B cell (primary cell): ENCODE measurements at regions not wholly inside any gene's neighbourhood (a gene's known extent, or its start where the extent isn't known, plus 50 kb on each side); places are given as distances from the start of the nearest gene placed in this dataset.

Experiments
- ATAC-seq: fragments of 200-7000 bp; cut with Tn5 transposase; one replicate; pipeline ENCODE4 v1.10.0; 2021; ENCODE audit warnings: low read depth, mild to moderate bottlenecking, moderate number of reproducible peaks, moderate library complexity
- CTCF ChIA-PET: fragments of 350-600 bp; sonication (Branson Sonifier 250); formaldehyde crosslinking; loops from one replicate; lab custom pipeline; 2021; ENCODE audit warnings: antibody characterized with exemption, inconsistent platforms; lab: Charles Lee
- POLR2A ChIA-PET: fragments of 350-600 bp; sonication (Branson Sonifier 250); formaldehyde crosslinking; loops from one replicate; lab custom pipeline; 2021; ENCODE audit warnings: antibody characterized with exemption; lab: Charles Lee
- DNase-seq: peaks from one replicate; pipeline ENCODE4 v3.0.0; 2013
- H2AFZ ChIP-seq: 2 replicates; pipeline ENCODE4 v1.6.1; 2012; ENCODE audit warnings: mild to moderate bottlenecking, low read depth, low read length; ENCODE audit not compliant: insufficient read depth, poor library complexity, severe bottlenecking
- H3K27ac ChIP-seq, 2 donors: 1 replicate in 1 of 2; 2 replicates in 1 of 2; pipeline ENCODE4 v1.5.1; 2012 to 2013; ENCODE audit warnings: low read length in 2 of 2, mild to moderate bottlenecking in 2 of 2, moderate library complexity in 1 of 2
- H3K27me3 ChIP-seq, 4 experiments: fragments of 200-600 bp in 1 of 4; sonication (generic) in 1 of 4; replicated peaks in 1 of 4; 1 replicate in 2 of 4; 2 replicates in 2 of 4; pipeline versions ENCODE4 v1.6.1 to v1.7.0; 2013 to 2016; ENCODE audit warnings: low read length in 3 of 4, mild to moderate bottlenecking in 2 of 4, mixed read lengths in 1 of 4, moderate library complexity in 1 of 4; ENCODE audit not compliant: insufficient read depth in 4 of 4, control insufficient read depth in 3 of 4; ENCODE audit errors: control extremely low read depth in 1 of 4
- H3K36me3 ChIP-seq, 2 experiments: replicated peaks in 1 of 2; 1 replicate in 1 of 2; 2 replicates in 1 of 2; pipeline versions ENCODE4 v1.6.1 to v1.7.1; 2013; ENCODE audit warnings: low read length in 1 of 2; ENCODE audit not compliant: insufficient read depth in 2 of 2, control insufficient read depth in 1 of 2; ENCODE audit errors: control extremely low read depth in 1 of 2, extremely low read depth in 1 of 2
- H3K4me1 ChIP-seq, 2 donors: fragments of 200-600 bp in 1 of 2; sonication (generic) in 1 of 2; 1 replicate in 1 of 2; 2 replicates in 1 of 2; pipeline versions ENCODE4 v1.5.1 to v1.6.1; 2013 to 2017; ENCODE audit warnings: low read length in 2 of 2; ENCODE audit not compliant: control insufficient read depth in 2 of 2, insufficient read depth in 2 of 2
- H3K4me2 ChIP-seq: replicated peaks from 2 replicates; pipeline ENCODE3; 2012; ENCODE audit warnings: mild to moderate bottlenecking, low read depth, low read length; ENCODE audit not compliant: poor library complexity, severe bottlenecking
- H3K4me3 ChIP-seq, 5 experiments: fragments of 200-600 bp in 1 of 5; sonication (generic) in 1 of 5; 1 replicate in 3 of 5; 2 replicates in 2 of 5; pipeline versions ENCODE4 v1.5.1 to v1.7.0; 2011 to 2016; ENCODE audit warnings: low read length in 4 of 5, mild to moderate bottlenecking in 4 of 5, low read depth in 2 of 5, control low read depth in 1 of 5, moderate library complexity in 1 of 5; ENCODE audit not compliant: insufficient read depth in 1 of 5; ENCODE audit errors: control extremely low read depth in 1 of 5, extremely low read depth in 1 of 5
- H3K79me2 ChIP-seq: fragments of 200-600 bp; sonication (generic); one replicate; pipeline ENCODE4 v1.6.0; 2016; ENCODE audit warnings: low read length; ENCODE audit not compliant: control insufficient read depth, insufficient read depth
- H3K9ac ChIP-seq: fragments of 200-600 bp; sonication (generic); 2 replicates; pipeline ENCODE4 v1.6.1; 2017; ENCODE audit warnings: mild to moderate bottlenecking, low read length, moderate library complexity
- H3K9me3 ChIP-seq, 3 donors: one replicate each; pipeline versions ENCODE4 v1.6.1 to v1.7.1; 2013; ENCODE audit warnings: low read length in 2 of 3; ENCODE audit not compliant: control insufficient read depth in 2 of 3, insufficient read depth in 1 of 3; ENCODE audit errors: control extremely low read depth in 1 of 3
- H4K20me1 ChIP-seq: 2 replicates; pipeline ENCODE4 v1.6.0; 2012; ENCODE audit warnings: mild to moderate bottlenecking, low read length; ENCODE audit not compliant: insufficient read depth, control insufficient read depth, poor library complexity, severe bottlenecking
- H3K27ac Mint-ChIP-seq: one replicate; pipeline ENCODE4 v1.8.0; 2021; ENCODE audit warnings: mixed read lengths
- H3K27me3 Mint-ChIP-seq: one replicate; pipeline ENCODE4 v1.8.0; 2021; ENCODE audit warnings: mixed read lengths
- H3K4me1 Mint-ChIP-seq: one replicate; pipeline ENCODE4 v1.8.0; 2021; ENCODE audit warnings: mixed read lengths
- H3K4me3 Mint-ChIP-seq: one replicate; pipeline ENCODE4 v1.8.0; 2021; ENCODE audit warnings: mixed read lengths
- H3K9me3 Mint-ChIP-seq: one replicate; pipeline ENCODE4 v1.8.0; 2022; ENCODE audit warnings: mixed read lengths; ENCODE audit not compliant: insufficient read depth
- CTCF ChIP-seq: fragments of 200-600 bp; IDR thresholded peaks from one replicate; pipeline ENCODE4 v1.8.0; 2022; ENCODE audit warnings: antibody characterized with exemption, mild to moderate bottlenecking
- EZH2 ChIP-seq: IDR thresholded peaks from 2 replicates; pipeline ENCODE4 v1.6.1; 2012; ENCODE audit warnings: borderline replicate concordance, low read depth, mild to moderate bottlenecking, moderate library complexity, low read length; ENCODE audit not compliant: insufficient read depth, poor library complexity, severe bottlenecking
- WGBS: methylation state at CpG from one replicate; pipeline ENCODE4 v1.1.5; 2013; ENCODE audit warnings: missing lambda C conversion rate; ENCODE audit not compliant: insufficient coverage; 5-methylcytosine and 5-hydroxymethylcytosine counted together
- intact Hi-C: fragments of 100-400 bp; cut with micrococcal nuclease; formaldehyde crosslinking; loops from one replicate; pipeline ENCODE4 v1.10.0; 2022

- Histone ChIP-seq H2AFZ (no peak overlapping the region), H4K20me1 (no peaks in the 10 kb centered on the region), H3K4me2 (no peak overlapping the region), H3K36me3 (no peaks in the 10 kb centered on the region), H3K4me1 (no peaks in the 10 kb centered on the region), H3K27me3 (no peaks in the 10 kb centered on the region), H3K27ac (no peak overlapping the region), H3K9me3 (peaks cover 0 to 4% (median 0%) of the 10 kb centered on the region in 3 donors), H3K79me2 (no peaks in the 10 kb centered on the region), H3K4me3 (no peak overlapping the region), H3K9ac (no peak overlapping the region)
- Mint-ChIP-seq H3K9me3 (no peaks in the 10 kb centered on the region), H3K27ac (no peak overlapping the region), H3K27me3 (no peaks in the 10 kb centered on the region), H3K4me1 (no peaks in the 10 kb centered on the region), H3K4me3 (no peak overlapping the region)
- CTCF ChIA-PET: interaction anchor here (1.2 kb wide), 1 partner anchor 13 kb away, joined by 3 read pairs; no protein-coding TSS in a partner anchor
- TF ChIP-seq CTCF (no peak), EZH2 (no peak)
- POLR2A ChIA-PET: no interaction called here
- ATAC-seq (no peak), DNase-seq (no peak)
- intact Hi-C loops: no loop called here
Measured at GRCh38 chr18:60910534-60910933, 422.7 kb upstream of the CDH20 start.

- H3K4me1 Mint-ChIP-seq: no peaks in the 10 kb centered on the region
- ChIA-PET CTCF (no interaction called here), POLR2A (no interaction called here)
- no peaks in the 10 kb centered on the region for H3K27me3 ChIP-seq
- DNase-seq (no peak), ATAC-seq (no peak)
- no peak overlapping the region for H3K27ac Mint-ChIP-seq
- no peaks in the 10 kb centered on the region for H3K27me3 Mint-ChIP-seq
- no peak overlapping the region for H3K9ac ChIP-seq
- H3K9me3 ChIP-seq: peaks cover 0 to under 1% (median 0%) of the 10 kb centered on the region in 3 donors
- H2AFZ ChIP-seq: no peak overlapping the region
- TF ChIP-seq CTCF (no peak), EZH2 (no peak)
- H3K27ac ChIP-seq: no peak overlapping the region
- no peaks in the 10 kb centered on the region for H3K4me1 ChIP-seq
- no peak overlapping the region for H3K4me3 Mint-ChIP-seq
- no peak overlapping the region for H3K4me2 ChIP-seq
- no CpG with 5 or more reads among the region's 2 CpGs for WGBS
- no peak overlapping the region for H3K4me3 ChIP-seq
- no peaks in the 10 kb centered on the region for H3K9me3 Mint-ChIP-seq
- intact Hi-C loops: no loop called here
- no peaks in the 10 kb centered on the region for H3K79me2 ChIP-seq
- H4K20me1 ChIP-seq: no peaks in the 10 kb centered on the region
- no peaks in the 10 kb centered on the region for H3K36me3 ChIP-seq
Measured at GRCh38 chr18:60911504-60911903, 421.7 kb upstream of the CDH20 start.
